NCI-H1417 (cell line): ENCODE measurements at regions not wholly inside any gene's neighbourhood (a gene's known extent, or its start where the extent isn't known, plus 50 kb on each side); places are given as distances from the start of the nearest gene placed in this dataset.
A peak's percentile ranks its signal among the peaks of the same experiment; 100 is the strongest.

ENCODE experiments used
- DNase-seq, 3 experiments: peaks; one replicate each; lab custom pipeline; 2025; lab: John Stamatoyannopoulos, UW

DNA sequence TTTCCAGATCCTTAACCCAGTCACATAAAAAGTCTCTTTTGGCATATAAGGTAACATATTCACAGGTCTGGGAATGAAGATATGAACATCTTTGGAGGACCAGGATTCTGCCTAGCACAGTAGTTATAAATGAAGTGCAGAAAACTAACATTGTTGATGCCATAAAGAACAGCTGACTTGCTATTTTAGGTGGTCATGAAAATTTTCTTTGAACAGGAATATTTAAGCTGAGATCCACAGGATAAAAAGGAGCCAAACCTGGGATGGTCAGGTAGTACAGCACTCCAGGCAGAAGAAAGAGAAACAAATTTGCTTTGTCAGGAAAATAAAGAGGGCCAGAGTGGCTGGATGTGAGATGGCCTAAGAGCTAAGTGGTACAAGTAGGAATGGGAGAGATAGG is 80.0 kb downstream of the CENPW start:
- no peak for DNase-seq

DNA sequence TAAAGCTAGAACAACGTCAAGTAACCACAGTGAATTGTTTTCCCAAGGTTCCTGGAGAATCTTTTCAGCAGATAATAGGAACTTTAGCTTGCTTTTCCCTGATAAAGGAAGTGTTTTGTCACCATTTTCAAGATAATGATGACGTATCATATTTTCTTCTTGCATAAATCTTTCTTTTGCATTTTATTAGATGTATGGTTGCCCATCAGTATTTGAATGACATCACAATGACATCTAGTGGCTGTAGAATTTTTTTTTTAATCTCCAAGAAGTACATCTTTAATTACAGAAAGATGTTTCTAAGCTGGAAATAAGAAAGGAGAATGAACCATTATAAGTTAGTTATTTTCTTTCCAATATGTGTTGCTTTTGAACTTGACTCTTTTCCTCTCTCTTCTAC is 83.0 kb downstream of the CENPW start:
- no peak for DNase-seq

DNA sequence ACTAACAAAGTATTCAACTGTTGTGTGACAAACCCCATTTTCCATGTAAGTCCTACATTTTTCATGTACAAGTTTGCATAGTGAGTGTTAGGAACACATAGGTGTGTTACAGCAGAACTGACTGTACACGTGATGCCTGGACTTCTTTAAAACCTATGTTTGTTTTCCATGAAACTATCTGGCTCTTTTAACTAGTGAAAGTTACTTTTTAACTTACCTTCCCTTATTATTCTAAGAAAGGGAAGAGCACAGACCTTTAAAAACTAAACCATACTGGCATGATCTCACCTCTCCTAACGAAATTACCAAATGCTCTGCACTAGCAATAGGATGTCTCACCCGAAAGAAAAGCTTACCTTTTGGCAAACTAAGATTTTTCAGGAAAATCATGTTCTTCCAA is 87.8 kb downstream of the CENPW start:
- DNase-seq, result no peak

DNA sequence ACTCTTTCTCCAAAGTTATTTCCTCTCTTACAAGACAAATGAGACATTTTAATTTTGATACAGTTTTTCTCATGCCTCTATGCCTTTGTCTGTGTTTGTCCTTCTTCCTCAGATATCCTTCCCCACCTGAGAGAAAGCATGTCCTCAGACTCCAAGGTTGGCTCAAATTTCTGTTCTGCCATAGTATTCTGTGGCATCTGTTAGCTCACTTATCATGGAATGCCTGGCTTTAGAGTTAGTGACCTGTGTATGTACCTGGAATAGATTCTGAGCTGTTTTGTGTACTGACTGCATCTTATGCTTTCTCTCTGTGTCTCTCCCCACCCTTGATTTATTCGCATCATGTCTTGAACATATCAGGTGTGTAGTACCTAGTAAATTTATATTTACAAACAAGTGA is 90.0 kb downstream of the CENPW start:
- DNase-seq, result no peak

- no peak for DNase-seq
These were observed 92.6 kb downstream of the CENPW start for GRCh38 chr6:126432564-126432963.

- DNase-seq, result no peak
These were observed 94.0 kb downstream of the CENPW start for GRCh38 chr6:126433927-126434326.

DNA sequence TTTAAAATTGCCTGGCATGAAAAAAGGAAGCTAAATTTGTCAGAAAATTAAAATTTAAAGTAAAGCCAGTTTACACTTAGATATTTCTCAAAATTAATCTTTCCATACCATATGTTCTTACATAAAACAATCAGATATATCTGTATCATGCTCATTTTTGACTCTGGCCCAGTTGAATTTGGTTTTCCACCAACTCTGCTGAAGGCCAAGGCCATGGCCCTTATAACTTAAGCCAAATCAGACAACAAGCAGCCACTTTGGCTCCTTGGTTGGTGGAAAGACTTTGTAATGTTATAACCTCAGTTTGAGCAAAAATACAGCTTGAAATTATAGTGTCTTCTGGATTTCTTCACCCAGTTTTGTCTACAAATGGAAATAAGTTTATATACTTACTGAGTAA is 97.3 kb downstream of the CENPW start:
- no peak for DNase-seq

DNA sequence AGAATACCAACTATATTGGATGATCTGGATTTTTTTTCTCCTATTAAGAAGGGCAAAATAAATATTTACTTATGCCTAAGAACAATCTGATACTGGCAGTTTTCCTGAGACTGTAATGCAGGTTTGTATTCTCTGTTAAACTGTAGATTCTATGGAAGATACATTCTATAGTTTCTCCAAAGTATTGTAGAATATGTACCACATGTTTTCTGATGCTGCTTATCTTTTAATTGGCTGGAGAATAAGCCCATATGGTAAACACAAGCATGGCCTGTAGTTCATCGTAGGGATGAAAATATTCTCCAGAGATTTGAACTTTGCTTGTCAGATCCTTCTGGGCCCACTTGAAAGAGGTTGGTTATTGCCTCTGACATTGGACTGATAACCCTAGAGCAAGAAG is 99.1 kb downstream of the CENPW start:
- no peak for DNase-seq

GRCh38 chr6:126440923-126441322 is 101.0 kb downstream of the CENPW start:
- no peak for DNase-seq

GRCh38 chr6:126444659-126445273 is 104.9 kb downstream of the CENPW start:
- no peak for DNase-seq

GRCh38 chr6:126446248-126446647 is 106.3 kb downstream of the CENPW start:
- no peak for DNase-seq

- DNase-seq, result no peak
These were observed 107.5 kb downstream of the CENPW start for GRCh38 chr6:126447367-126447766.

GRCh38 chr6:126461045-126461444 is 121.1 kb downstream of the CENPW start:
- no peak for DNase-seq

DNA sequence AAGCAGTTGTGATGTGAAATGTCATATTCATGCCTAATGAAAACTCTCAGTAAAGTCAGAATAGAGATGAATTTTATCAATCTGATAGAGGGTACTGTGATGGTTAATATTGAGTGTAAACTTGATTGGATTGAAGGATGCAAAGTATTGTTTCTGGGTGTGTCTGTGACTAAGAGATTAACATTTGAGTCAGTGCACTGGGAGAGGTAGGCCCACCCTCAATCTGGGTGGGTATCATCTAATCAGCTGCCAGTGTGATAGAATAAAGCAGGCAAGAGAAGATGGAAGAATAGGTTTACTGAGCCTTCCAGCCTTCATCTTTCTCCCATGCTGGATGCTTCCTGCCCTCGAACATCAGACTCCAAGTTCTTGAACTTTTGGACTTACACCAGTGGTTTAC is 124.3 kb downstream of the CENPW start:
- DNase-seq, result no peak

DNA sequence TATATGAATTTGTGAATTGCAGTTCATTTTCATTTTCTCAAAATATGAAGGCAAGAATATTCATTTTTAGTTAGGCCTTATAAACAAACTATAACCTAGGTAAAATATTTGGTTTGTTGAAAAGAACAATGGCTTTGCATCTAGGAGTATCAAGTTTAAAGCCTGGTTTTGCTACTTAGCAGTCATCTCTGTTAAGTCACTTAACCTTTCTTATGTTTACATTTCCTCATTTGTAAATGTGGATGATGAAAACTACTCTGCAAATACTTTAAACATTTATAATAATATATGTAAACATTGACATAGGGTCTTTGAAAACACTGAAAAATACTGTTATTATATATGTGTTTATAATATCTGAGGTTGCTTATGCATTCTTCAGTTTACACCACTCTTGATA is 135.5 kb downstream of the CENPW start:
- peak in 1 of 3 experiments; percentile 3 for DNase-seq

DNA sequence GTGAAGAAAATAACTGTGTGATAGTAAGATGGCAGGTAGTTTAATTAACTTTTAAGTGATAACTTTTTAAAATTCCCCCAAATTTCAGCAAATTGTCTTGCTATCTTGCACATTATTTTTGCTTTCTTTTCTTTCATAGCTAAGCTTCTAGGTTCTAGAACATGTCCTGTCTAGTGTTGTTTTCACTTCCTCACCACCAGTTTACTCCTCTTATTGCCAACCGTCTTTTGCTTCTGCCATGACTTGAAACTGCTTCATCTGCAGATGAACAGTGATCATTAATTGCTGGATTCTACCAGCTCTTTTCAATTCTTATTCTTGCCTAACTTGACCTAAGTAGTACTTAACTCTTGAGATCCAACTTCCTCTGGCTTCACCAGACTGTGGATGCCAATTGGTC is 137.8 kb downstream of the CENPW start:
- no peak for DNase-seq

DNA sequence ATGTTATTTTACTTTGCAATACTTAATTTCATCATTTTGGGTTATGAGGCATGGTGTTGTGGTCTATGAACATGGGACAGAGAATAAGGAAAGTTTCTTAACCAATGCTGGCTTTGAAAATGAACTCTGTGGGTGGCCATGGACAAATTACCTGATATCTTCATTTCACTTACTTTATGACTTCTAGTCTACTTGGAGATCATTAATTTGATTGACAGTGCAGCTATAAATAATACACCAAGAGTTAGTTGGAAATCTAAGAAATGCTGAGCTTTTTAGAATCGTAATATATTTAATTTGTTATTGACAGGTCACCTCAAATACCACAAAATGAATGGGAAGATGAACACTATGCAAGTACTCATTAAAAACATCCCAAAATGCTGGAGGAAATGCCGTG is 140.4 kb downstream of the CENPW start:
- DNase-seq, result no peak

DNA sequence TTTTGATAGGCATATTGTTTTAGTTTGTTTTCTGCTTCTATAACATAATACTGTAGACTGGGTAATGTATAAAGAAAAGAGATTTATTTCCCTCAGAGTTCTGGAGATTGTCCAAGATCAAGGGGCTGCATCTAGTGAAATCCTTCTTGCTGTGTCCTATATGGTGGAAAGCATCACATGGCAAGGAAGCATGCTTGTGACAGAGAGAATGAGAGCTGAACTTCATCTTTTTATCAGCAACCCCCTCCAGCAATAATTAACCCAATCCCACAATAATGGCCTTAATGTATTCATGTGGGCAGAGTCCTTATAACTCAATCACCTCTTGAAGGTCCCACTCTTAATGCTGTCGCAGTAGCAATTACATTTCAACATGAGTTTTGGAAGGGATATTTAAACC is 141.4 kb downstream of the CENPW start:
- peak in 1 of 3 experiments; percentile 4 for DNase-seq

- DNase-seq, result no peak
These were observed 164.9 kb downstream of the CENPW start for GRCh38 chr6:126504792-126505191.

- no peak for DNase-seq
These were observed 173.3 kb downstream of the CENPW start for GRCh38 chr6:126513198-126513597.

GRCh38 chr6:126516411-126516810 is 176.5 kb downstream of the CENPW start:
- DNase-seq, result no peak

- no peak for DNase-seq
These were observed 185.0 kb downstream of the CENPW start for GRCh38 chr6:126524811-126525326.

GRCh38 chr6:126526547-126526946 is 186.6 kb downstream of the CENPW start:
- no peak for DNase-seq

DNA sequence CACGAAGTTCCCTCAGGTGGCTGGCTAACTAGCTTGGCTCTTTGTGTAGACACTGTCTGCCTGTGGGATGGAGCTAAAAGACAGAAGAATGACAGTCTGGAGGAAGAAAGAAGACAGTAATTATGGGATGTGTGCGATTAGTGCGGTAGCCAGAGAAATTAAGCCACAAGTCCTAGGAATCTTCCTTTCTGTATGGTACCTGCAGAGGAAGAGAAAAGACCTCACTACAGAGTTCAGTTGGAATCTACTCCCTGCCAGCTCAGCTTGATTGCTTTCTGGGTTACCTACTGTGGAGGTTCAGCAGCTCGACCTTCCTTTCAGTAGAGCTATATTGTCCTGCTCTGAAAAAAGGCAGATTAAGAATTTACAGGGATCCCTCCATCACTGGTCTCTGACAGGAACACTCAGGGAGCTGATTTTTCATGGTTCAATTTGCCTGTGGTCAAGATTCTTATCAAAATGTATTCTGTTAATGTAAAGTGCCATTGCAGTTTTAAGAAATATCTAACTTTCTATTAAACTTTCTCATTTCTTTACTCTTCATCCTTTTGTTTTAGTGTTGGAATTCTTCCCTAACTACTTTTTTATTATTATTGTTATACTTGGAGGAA is 187.2 kb downstream of the CENPW start:
- DNase-seq, result no peak
